Fibroblast of the aortic adventitia (primary cell): ENCODE measurements at regions not wholly inside any gene's neighbourhood (a gene's known extent, or its start where the extent isn't known, plus 50 kb on each side); places are given as distances from the start of the nearest gene placed in this dataset.
"Not testable (repeated sequence)": the region's sequence is repeated elsewhere in the genome, so short reads cannot be mapped to it uniquely, and the experiment has no call there.

Experiments
- DNase-seq: peaks from one replicate; pipeline ENCODE4 v3.0.0-alpha.2; 2010; ENCODE audit warnings: low read depth
- H3K4me3 ChIP-seq: 2 replicates; pipeline ENCODE4 v1.5.1; 2011; ENCODE audit warnings: low read depth, mild to moderate bottlenecking, control low read depth, low read length, moderate library complexity
- CTCF ChIP-seq: IDR thresholded peaks from 2 replicates; pipeline ENCODE4 v1.5.1; 2011; ENCODE audit warnings: mild to moderate bottlenecking, low read length, control low read depth, inconsistent platforms; ENCODE audit not compliant: insufficient read depth

- no peak overlapping the region for H3K4me3 ChIP-seq
- no peak for DNase-seq
- TF ChIP-seq CTCF: no peak
Observed at GRCh38 chr4:20085653-20086052, 166.1 kb upstream of the SLIT2 start.

GRCh38 chr4:20085156-20085555, 166.5 kb upstream of the SLIT2 start:
- no peak overlapping the region for H3K4me3 ChIP-seq
- TF ChIP-seq CTCF: no peak
- DNase-seq: no peak

- H3K4me3 ChIP-seq: no peak overlapping the region
- no peak for TF ChIP-seq CTCF
- no peak for DNase-seq
Observed at GRCh38 chr4:20084488-20084887, 167.2 kb upstream of the SLIT2 start.

GRCh38 chr4:20078644-20079043, 173.1 kb upstream of the SLIT2 start:
- TF ChIP-seq CTCF: no peak
- no peak for DNase-seq
- no peak overlapping the region for H3K4me3 ChIP-seq

GRCh38 chr4:20075248-20075871, 176.3 kb upstream of the SLIT2 start:
- no peak overlapping the region for H3K4me3 ChIP-seq
- DNase-seq: peak; percentile 43
- peak; percentile 28 for TF ChIP-seq CTCF

GRCh38 chr4:20074450-20074849, 177.3 kb upstream of the SLIT2 start:
- no peak overlapping the region for H3K4me3 ChIP-seq
- TF ChIP-seq CTCF: no peak
- peak; percentile 70 for DNase-seq

GRCh38 chr4:20065952-20066351, 185.8 kb upstream of the SLIT2 start:
- DNase-seq: no peak
- no peak overlapping the region for H3K4me3 ChIP-seq
- no peak for TF ChIP-seq CTCF

GRCh38 chr4:20062857-20063256, 188.8 kb upstream of the SLIT2 start:
- DNase-seq: not testable (repeated sequence)

More at GRCh38 chr4:20062857-20063256, 188.8 kb upstream of the SLIT2 start:
- not testable (repeated sequence) for H3K4me3 ChIP-seq
